ENCODE measurements at regions not wholly inside any gene's neighbourhood (a gene's known extent, or its start where the extent isn't known, plus 50 kb on each side); places are given as distances from the start of the nearest gene placed in this dataset.

GRCh38 chr7:145020454-145020853 lies 184.6 kb upstream of the TPK1 start:
- no peak for TF ChIP-seq CTCF (IDR thresholded peaks at IDR 0.05; ENCODE audit: poor library complexity)
- no peak for TF ChIP-seq EZH2phosphoT487 (IDR thresholded peaks at IDR 0.05; ENCODE audit: low read depth, severe bottlenecking, unreplicated experiment)
